IMR-90 (cell line): ENCODE measurements at regions not wholly inside any gene's neighbourhood (a gene's known extent, or its start where the extent isn't known, plus 50 kb on each side); places are given as distances from the start of the nearest gene placed in this dataset.

Experiments
- ATAC-seq: fragments of 200-7000 bp; cut with Tn5 transposase; 2 replicates; pipeline ENCODE4 v1.9.1; 2020; ENCODE audit warnings: low read depth, mild to moderate bottlenecking, moderate library complexity
- BruUV-seq: library from RNA; stranded (reverse); fragments of 400-500 nt; replicated peaks from 2 replicates; lab custom pipeline; 2021; lab: Mats Ljungman, UMichigan
- CTCF ChIA-PET: fragments of 300-600 bp; formaldehyde crosslinking; extraction: SDS; loops from one replicate; lab custom pipeline; 2021; ENCODE audit warnings: antibody characterized with exemption; lab: Yijun Ruan, JAX
- POLR2A ChIA-PET: fragments of 300-600 bp; sonication (Branson Sonifier 250); formaldehyde crosslinking; loops from one replicate; lab custom pipeline; 2022; ENCODE audit warnings: antibody characterized with exemption; ENCODE audit not compliant: unreplicated experiment; lab: Charles Lee
- DNase-seq: peaks from one replicate; pipeline ENCODE4 v3.0.0; 2013
- H2AFZ ChIP-seq: replicated peaks from 2 replicates; pipeline ENCODE3; 2013; ENCODE audit warnings: low read length, mild to moderate bottlenecking; ENCODE audit not compliant: poor library complexity
- H2AK5ac ChIP-seq: 2 replicates; pipeline ENCODE4 v1.6.1; 2013; ENCODE audit warnings: low read depth, low read length, inconsistent platforms
- H2AK9ac ChIP-seq: replicated peaks from 2 replicates; pipeline ENCODE3; 2013; ENCODE audit warnings: mild to moderate bottlenecking, low read depth, low read length, moderate library complexity; ENCODE audit not compliant: poor library complexity
- H2BK120ac ChIP-seq: 2 replicates; pipeline ENCODE4 v1.6.1; 2013; ENCODE audit warnings: low read depth, low read length, inconsistent platforms
- H2BK15ac ChIP-seq: 3 replicates; pipeline ENCODE4 v1.6.1; 2013; ENCODE audit warnings: low read depth, low read length, inconsistent platforms
- H2BK20ac ChIP-seq: 2 replicates; pipeline ENCODE4 v1.6.1; 2013; ENCODE audit warnings: low read depth, mild to moderate bottlenecking, inconsistent platforms, low read length, moderate library complexity
- H2BK5ac ChIP-seq: 2 replicates; pipeline ENCODE4 v1.6.1; 2013; ENCODE audit warnings: mild to moderate bottlenecking, low read depth, low read length, inconsistent platforms; ENCODE audit not compliant: poor library complexity, severe bottlenecking
- H3K14ac ChIP-seq: replicated peaks from 2 replicates; pipeline ENCODE4 v1.6.1; 2013; ENCODE audit warnings: low read depth, low read length, inconsistent platforms
- H3K18ac ChIP-seq: 2 replicates; pipeline ENCODE4 v1.6.1; 2013; ENCODE audit warnings: low read depth, low read length, control low read depth
- H3K23ac ChIP-seq: 2 replicates; pipeline ENCODE4 v1.6.1; 2013; ENCODE audit warnings: low read depth, low read length, inconsistent platforms
- H3K27ac ChIP-seq: 2 replicates; pipeline ENCODE4 v1.5.1; 2013; ENCODE audit warnings: mild to moderate bottlenecking, control low read depth, low read length; ENCODE audit not compliant: insufficient read depth
- H3K27me3 ChIP-seq: 2 replicates; pipeline ENCODE4 v1.6.1; 2013; ENCODE audit warnings: low read length; ENCODE audit not compliant: control insufficient read depth, insufficient read depth
- H3K36me3 ChIP-seq: 2 replicates; pipeline ENCODE4 v1.6.1; 2013; ENCODE audit warnings: low read length, mixed read lengths; ENCODE audit not compliant: control insufficient read depth, insufficient read depth
- H3K4ac ChIP-seq: 2 replicates; pipeline ENCODE4 v1.6.1; 2013; ENCODE audit warnings: low read depth, low read length, inconsistent platforms
- H3K4me1 ChIP-seq: 2 replicates; pipeline ENCODE4 v1.6.1; 2013; ENCODE audit warnings: low read length, mixed read lengths; ENCODE audit not compliant: control insufficient read depth, insufficient read depth
- H3K4me2 ChIP-seq: 2 replicates; pipeline ENCODE4 v1.6.1; 2013; ENCODE audit warnings: low read depth, mild to moderate bottlenecking, control low read depth, low read length, moderate library complexity
- H3K4me3 ChIP-seq: 2 replicates; pipeline ENCODE4 v1.5.1; 2013; ENCODE audit warnings: low read depth, mild to moderate bottlenecking, control low read depth, low read length, moderate library complexity; ENCODE audit not compliant: insufficient read depth
- H3K56ac ChIP-seq: 2 replicates; pipeline ENCODE4 v1.6.1; 2013; ENCODE audit warnings: low read length, inconsistent platforms; ENCODE audit not compliant: insufficient read depth; ENCODE audit errors: extremely low read depth
- H3K79me1 ChIP-seq, 2 experiments: 2 replicates each; pipeline ENCODE4 v1.6.1; 2013; ENCODE audit warnings: low read length in 2 of 2, inconsistent platforms in 1 of 2, low read depth in 1 of 2
- H3K9ac ChIP-seq: 2 replicates; pipeline ENCODE4 v1.6.1; 2013; ENCODE audit warnings: low read depth, low read length, control low read depth
- H3K9me1 ChIP-seq: 2 replicates; pipeline ENCODE4 v1.6.1; 2013; ENCODE audit warnings: low read length, inconsistent platforms; ENCODE audit not compliant: insufficient read depth
- H3K9me3 ChIP-seq: 2 replicates; pipeline ENCODE4 v1.6.1; 2013; ENCODE audit warnings: low read length; ENCODE audit not compliant: control insufficient read depth, insufficient read depth
- H4K20me1 ChIP-seq: 2 replicates; pipeline ENCODE4 v1.6.1; 2013; ENCODE audit warnings: low read length, inconsistent platforms; ENCODE audit not compliant: insufficient read depth
- H4K5ac ChIP-seq: 2 replicates; pipeline ENCODE4 v1.6.1; 2013; ENCODE audit warnings: mild to moderate bottlenecking, low read depth, low read length, control low read depth
- H4K8ac ChIP-seq, 2 experiments: 2 replicates each; pipeline ENCODE4 v1.6.1; 2013; ENCODE audit warnings: low read depth in 2 of 2, low read length in 2 of 2, control low read depth in 1 of 2, inconsistent platforms in 1 of 2
- H4K91ac ChIP-seq: 2 replicates; pipeline ENCODE4 v1.6.1; 2013; ENCODE audit warnings: low read depth, low read length, inconsistent platforms; ENCODE audit not compliant: insufficient read depth
- BHLHE40 ChIP-seq: fragments of 150-350 bp; IDR thresholded peaks from 2 replicates; pipeline ENCODE4 v1.6.1; 2016; ENCODE audit warnings: mild to moderate bottlenecking, low read depth, low read length
- CEBPB ChIP-seq: IDR thresholded peaks from 2 replicates; pipeline ENCODE4 v1.6.1; 2012; ENCODE audit warnings: low read depth, low read length, improper control_type of control experiment
- MAZ ChIP-seq: IDR thresholded peaks from 2 replicates; pipeline ENCODE4 v1.6.1; 2012; ENCODE audit warnings: low read depth, mild to moderate bottlenecking, low read length, improper control_type of control experiment, moderate library complexity, borderline replicate concordance
- NFE2L2 ChIP-seq: fragments of 150-350 bp; IDR thresholded peaks from 2 replicates; pipeline ENCODE4 v1.6.1; 2016; ENCODE audit warnings: low read depth, mild to moderate bottlenecking, low read length
- POLR2A ChIP-seq: IDR thresholded peaks from 2 replicates; pipeline ENCODE4 v1.6.1; 2012; ENCODE audit warnings: mild to moderate bottlenecking, low read depth, low read length
- RCOR1 ChIP-seq: IDR thresholded peaks from 2 replicates; pipeline ENCODE4 v1.6.1; 2012; ENCODE audit warnings: mild to moderate bottlenecking, low read length, improper control_type of control experiment; ENCODE audit not compliant: insufficient replicate concordance
- RFX5 ChIP-seq: IDR thresholded peaks from 2 replicates; pipeline ENCODE4 v1.8.0; 2012; ENCODE audit warnings: low read depth, mild to moderate bottlenecking, low read length, moderate library complexity
- WGBS, 2 experiments: methylation state at CpG; one replicate each; pipeline versions ENCODE4 v1.1.5 to v1.1.7; 2013; ENCODE audit warnings: missing lambda C conversion rate in 2 of 2; ENCODE audit not compliant: insufficient read length in 1 of 2; ENCODE audit errors: extremely low coverage in 2 of 2; 5-methylcytosine and 5-hydroxymethylcytosine counted together
- dilution Hi-C: fragments of 300-500 bp; cut with HindIII; formaldehyde crosslinking; loops from one replicate; pipeline ENCODE4 v1.14.3; 2018; ENCODE audit warnings: low sequenced_read_pairs; ENCODE audit not compliant: unreplicated experiment
- in situ Hi-C: fragments of 300-500 bp; cut with MboI; formaldehyde crosslinking; loops from 3 replicates; pipeline ENCODE4 v1.14.3; 2019; ENCODE audit warnings: low sequenced_read_pairs, inconsistent platforms, mixed read lengths
- intact Hi-C: fragments of 100-400 bp; cut with micrococcal nuclease; formaldehyde crosslinking; loops from 2 replicates; pipeline ENCODE4 v1.10.0; 2022
- TF ChIP-seq, protein P1 (sequence below): fragments of 150-350 bp; IDR thresholded peaks from 2 replicates; pipeline ENCODE4 v1.6.1; 2017; ENCODE audit warnings: mild to moderate bottlenecking, antibody characterized with exemption, low read length, low read depth
- TF ChIP-seq, protein P2 (sequence below): conservative IDR thresholded peaks from 2 replicates; pipeline ENCODE4 v1.5.1; 2012; ENCODE audit warnings: mild to moderate bottlenecking, low read depth, low read length, improper control_type of control experiment

DNA sequence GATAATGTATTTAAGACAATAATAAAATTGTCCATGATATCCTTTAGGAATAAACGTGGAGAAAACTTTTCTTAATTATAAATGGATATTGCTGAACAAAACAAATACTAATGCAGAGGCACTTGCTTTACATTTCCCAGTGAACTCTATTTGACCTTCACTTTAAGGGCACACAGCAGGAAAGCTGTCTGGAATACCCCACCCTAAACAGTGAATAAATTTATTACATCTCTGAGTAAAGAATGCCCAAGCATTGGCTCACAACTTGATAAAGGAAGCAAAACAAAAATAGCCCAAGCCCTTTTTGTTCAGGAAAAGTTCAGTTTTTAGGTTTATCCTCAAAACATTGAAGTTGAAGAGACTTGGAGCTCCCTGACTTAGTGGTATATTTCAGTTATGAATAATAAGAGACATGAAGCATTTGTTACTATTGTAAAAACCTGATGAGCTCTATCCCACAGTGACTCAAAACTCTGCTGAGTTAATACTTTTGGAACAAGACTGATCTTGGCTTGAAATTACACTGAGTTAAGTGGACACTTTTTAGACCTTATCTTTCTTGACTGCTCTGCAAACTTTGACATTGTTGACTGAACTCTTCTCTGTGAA lies 353.9 kb downstream of the BCKDHB start:
- Histone ChIP-seq H3K79me1 (no peaks in the 10 kb centered on the region), H3K27ac (no peak overlapping the region), H4K91ac (no peak overlapping the region), H4K5ac (no peak overlapping the region), H4K8ac (no peak overlapping the region), H3K36me3 (no peaks in the 10 kb centered on the region), H3K9ac (no peak overlapping the region), H2AK5ac (no peak overlapping the region), H2BK20ac (no peak overlapping the region), H2BK15ac (no peak overlapping the region), H3K4me2 (no peak overlapping the region), H4K20me1 (no peaks in the 10 kb centered on the region), H3K23ac (no peak overlapping the region), H2AFZ (no peak overlapping the region), H3K9me3 (no peaks in the 10 kb centered on the region), H3K18ac (no peak overlapping the region), H2BK120ac (no peak overlapping the region), H3K56ac (no peak overlapping the region), H3K27me3 (no peaks in the 10 kb centered on the region), H3K4ac (no peak overlapping the region), H3K4me1 (peaks cover 3% of the 10 kb centered on the region), H3K14ac (no peak overlapping the region), H2AK9ac (no peak overlapping the region), H2BK5ac (no peak overlapping the region), H3K4me3 (no peak overlapping the region), H3K9me1 (no peaks in the 10 kb centered on the region)
- TF ChIP-seq NFE2L2 (no peak), POLR2A (no peak), RFX5 (no peak), RCOR1 (no peak), MAZ (no peak), BHLHE40 (no peak), CEBPB (no peak)
- TF ChIP-seq, protein P1, sequence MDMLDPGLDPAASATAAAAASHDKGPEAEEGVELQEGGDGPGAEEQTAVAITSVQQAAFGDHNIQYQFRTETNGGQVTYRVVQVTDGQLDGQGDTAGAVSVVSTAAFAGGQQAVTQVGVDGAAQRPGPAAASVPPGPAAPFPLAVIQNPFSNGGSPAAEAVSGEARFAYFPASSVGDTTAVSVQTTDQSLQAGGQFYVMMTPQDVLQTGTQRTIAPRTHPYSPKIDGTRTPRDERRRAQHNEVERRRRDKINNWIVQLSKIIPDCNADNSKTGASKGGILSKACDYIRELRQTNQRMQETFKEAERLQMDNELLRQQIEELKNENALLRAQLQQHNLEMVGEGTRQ, result no peak
- TF ChIP-seq, protein P2, sequence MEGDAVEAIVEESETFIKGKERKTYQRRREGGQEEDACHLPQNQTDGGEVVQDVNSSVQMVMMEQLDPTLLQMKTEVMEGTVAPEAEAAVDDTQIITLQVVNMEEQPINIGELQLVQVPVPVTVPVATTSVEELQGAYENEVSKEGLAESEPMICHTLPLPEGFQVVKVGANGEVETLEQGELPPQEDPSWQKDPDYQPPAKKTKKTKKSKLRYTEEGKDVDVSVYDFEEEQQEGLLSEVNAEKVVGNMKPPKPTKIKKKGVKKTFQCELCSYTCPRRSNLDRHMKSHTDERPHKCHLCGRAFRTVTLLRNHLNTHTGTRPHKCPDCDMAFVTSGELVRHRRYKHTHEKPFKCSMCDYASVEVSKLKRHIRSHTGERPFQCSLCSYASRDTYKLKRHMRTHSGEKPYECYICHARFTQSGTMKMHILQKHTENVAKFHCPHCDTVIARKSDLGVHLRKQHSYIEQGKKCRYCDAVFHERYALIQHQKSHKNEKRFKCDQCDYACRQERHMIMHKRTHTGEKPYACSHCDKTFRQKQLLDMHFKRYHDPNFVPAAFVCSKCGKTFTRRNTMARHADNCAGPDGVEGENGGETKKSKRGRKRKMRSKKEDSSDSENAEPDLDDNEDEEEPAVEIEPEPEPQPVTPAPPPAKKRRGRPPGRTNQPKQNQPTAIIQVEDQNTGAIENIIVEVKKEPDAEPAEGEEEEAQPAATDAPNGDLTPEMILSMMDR, result no peak
- dilution Hi-C loops, result no loop called here
- in situ Hi-C loops, result no loop called here
- DNase-seq, result peak; percentile 47
- intact Hi-C loops, result no loop called here
- ChIA-PET POLR2A (no interaction called here), CTCF (no interaction called here)
- WGBS, 2 experiments, result no CpG with 5 or more reads among the region's 1 CpG
- ATAC-seq, result no peak
- BruUV-seq, result no TSS peak
